ENCODE measurements at regions not wholly inside any gene's neighbourhood (a gene's known extent, or its start where the extent isn't known, plus 50 kb on each side); places are given as distances from the start of the nearest gene placed in this dataset.
"Not testable (repeated sequence)": the region's sequence is repeated elsewhere in the genome, so short reads cannot be mapped to it uniquely, and the experiment has no call there.

DNA sequence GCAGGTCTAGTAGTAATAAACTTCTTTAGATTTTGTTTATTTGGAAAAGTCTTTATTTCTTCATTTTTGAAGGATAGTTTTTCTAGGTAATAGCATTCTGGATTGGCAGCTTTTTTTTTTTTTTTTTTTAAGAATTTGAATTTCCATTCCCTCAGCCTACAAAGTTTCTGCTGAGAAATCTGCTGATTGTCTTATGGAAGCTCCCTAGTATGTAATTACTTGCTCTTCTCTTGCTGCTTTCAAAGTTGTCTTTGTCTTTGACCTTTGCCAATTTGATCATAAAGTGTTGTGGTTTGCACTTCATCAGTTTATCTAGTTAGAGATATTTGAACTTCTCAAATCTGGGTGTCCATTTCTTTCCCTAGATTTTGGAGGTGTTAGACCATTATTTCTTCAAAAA is 82.2 kb upstream of the GMDS start:
- Histone ChIP-seq H3K4me3 (no peak overlapping the region), H3K36me3 (ENCODE audit: insufficient read depth in 1 of 2, low read depth in 1 of 2) (no peaks in the 10 kb centered on the region), H3K27ac (no peak overlapping the region), H3K4me1 (no peaks in the 10 kb centered on the region), H3K27me3 (ENCODE audit: insufficient read depth in 3 of 3, low read length in 2 of 3) (no peaks in the 10 kb centered on the region), H3K9me3 (peaks cover 16% of the 10 kb centered on the region)
- ATAC-seq = no peak
- no peak for DNase-seq
- intact Hi-C loops (cut with DNase I) = loop anchor here in 1 of 2 donors (10.0 kb wide), 1 partner anchor 1893 kb away; no protein-coding TSS in a partner anchor
- TF ChIP-seq, protein P1, sequence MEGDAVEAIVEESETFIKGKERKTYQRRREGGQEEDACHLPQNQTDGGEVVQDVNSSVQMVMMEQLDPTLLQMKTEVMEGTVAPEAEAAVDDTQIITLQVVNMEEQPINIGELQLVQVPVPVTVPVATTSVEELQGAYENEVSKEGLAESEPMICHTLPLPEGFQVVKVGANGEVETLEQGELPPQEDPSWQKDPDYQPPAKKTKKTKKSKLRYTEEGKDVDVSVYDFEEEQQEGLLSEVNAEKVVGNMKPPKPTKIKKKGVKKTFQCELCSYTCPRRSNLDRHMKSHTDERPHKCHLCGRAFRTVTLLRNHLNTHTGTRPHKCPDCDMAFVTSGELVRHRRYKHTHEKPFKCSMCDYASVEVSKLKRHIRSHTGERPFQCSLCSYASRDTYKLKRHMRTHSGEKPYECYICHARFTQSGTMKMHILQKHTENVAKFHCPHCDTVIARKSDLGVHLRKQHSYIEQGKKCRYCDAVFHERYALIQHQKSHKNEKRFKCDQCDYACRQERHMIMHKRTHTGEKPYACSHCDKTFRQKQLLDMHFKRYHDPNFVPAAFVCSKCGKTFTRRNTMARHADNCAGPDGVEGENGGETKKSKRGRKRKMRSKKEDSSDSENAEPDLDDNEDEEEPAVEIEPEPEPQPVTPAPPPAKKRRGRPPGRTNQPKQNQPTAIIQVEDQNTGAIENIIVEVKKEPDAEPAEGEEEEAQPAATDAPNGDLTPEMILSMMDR (IDR thresholded peaks at IDR 0.05) = no peak

DNA sequence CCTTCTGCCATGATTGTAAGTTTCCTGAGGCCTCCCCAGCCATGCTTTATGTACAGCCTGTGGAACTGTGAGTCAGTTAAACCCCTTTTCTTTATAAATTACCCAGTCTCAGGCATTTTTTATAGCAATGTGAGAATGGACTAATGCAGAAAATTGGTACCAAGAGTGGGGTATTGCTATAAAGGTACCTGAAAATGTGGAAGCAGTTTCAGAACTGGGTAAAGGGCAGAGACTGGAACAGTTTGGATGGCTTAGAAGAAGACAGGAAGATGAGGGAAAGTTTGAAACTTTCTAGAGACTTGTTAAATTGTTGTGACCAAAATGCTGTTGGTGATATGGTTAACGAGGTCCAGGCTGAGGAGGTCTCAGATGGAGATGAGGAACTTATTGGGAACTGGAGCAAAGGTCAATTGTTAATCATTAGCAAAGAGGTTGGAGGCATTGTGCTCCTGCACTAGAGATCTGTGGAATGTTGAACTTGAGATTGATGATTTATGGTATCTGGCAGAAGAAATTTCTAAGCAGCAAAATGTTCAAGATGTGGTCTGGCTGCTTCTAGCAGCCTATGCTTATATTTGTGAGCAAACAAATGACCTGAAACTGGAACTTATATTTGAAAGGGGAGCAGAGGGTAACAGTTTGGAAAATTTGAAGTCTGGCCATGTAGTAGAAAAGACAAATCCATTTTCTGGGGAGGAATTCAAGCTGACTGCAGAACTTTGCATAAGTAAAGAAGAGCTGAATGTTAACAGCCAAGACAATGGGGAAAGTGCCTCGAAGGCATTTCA is 79.0 kb upstream of the GMDS start:
- intact Hi-C loops (cut with DNase I) = loop anchor here in 1 of 2 donors (10.0 kb wide), 1 partner anchor 1890 kb away; no protein-coding TSS in a partner anchor
- DNase-seq (no peak), ATAC-seq (no peak)
- Histone ChIP-seq H3K36me3 (ENCODE audit: insufficient read depth in 1 of 2, low read depth in 1 of 2) (no peaks in the 10 kb centered on the region), H3K27me3 (ENCODE audit: insufficient read depth in 3 of 3, low read length in 2 of 3) (no peaks in the 10 kb centered on the region), H3K4me1 (no peaks in the 10 kb centered on the region), H3K4me3 (no peak overlapping the region), H3K9me3 (peaks cover 29% of the 10 kb centered on the region), H3K27ac (no peak overlapping the region)
- 88 to 97% (median 89%) methylated on average over 2 of the region's 2 CpGs for WGBS, 3 donors
- TF ChIP-seq, protein P1 (IDR thresholded peaks at IDR 0.05) = no peak

GRCh38 chr6:2317498-2317897 is 72.1 kb upstream of the GMDS start:
- H3K4me3 ChIP-seq; H3K27ac ChIP-seq; DNase-seq; ATAC-seq; intact Hi-C loops (cut with DNase I); H3K27me3 ChIP-seq (ENCODE audit: insufficient read depth in 3 of 3, low read length in 2 of 3); H3K4me1 ChIP-seq; H3K36me3 ChIP-seq (ENCODE audit: insufficient read depth in 1 of 2, low read depth in 1 of 2): not testable (repeated sequence)
- H3K9me3 ChIP-seq = peaks cover 18% of the 10 kb centered on the region
- 94 to 98% (median 97%) methylated on average over 11 of the region's 11 CpGs for WGBS, 3 donors

DNA sequence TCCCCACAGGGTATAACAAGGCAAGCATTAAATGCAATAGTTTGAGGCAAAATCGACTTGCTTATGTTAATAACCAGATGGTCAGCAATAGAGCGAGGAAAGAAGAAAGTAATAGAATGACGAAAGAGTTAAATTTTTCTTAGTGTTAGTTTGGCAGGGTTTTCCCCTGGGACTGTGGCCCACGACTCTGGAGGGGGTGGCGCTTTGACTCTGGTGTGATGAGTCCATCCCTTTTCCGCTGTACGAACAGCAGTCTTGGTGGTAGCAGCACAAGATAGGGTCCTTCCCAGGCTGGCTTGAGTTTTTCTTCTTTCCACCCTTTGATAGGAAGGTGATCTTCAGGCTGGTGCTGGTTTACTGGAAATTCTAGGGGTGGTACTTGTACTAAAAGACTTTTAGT is 69.2 kb upstream of the GMDS start:
- H3K9me3 ChIP-seq = no peaks in the 10 kb centered on the region
- no peak for ATAC-seq
- TF ChIP-seq, protein P1 (IDR thresholded peaks at IDR 0.05) = no peak
- DNase-seq = no peak
- no peaks in the 10 kb centered on the region for H3K36me3 ChIP-seq (ENCODE audit: insufficient read depth in 1 of 2, low read depth in 1 of 2)
- WGBS, 3 donors = 75 to 81% (median 81%) methylated on average over 7 of the region's 7 CpGs
- H3K27ac ChIP-seq = no peak overlapping the region
- intact Hi-C loops (cut with DNase I) = no loop called here
- H3K4me3 ChIP-seq = no peak overlapping the region
- no peaks in the 10 kb centered on the region for H3K27me3 ChIP-seq (ENCODE audit: insufficient read depth in 3 of 3, low read length in 2 of 3)
- H3K4me1 ChIP-seq = no peaks in the 10 kb centered on the region

- intact Hi-C loops (cut with DNase I) = no loop called here
Observed at GRCh38 chr6:2310042-2310441, 64.6 kb upstream of the GMDS start.

More at GRCh38 chr6:2310042-2310441, 64.6 kb upstream of the GMDS start:
- Histone ChIP-seq H3K4me1 (no peaks in the 10 kb centered on the region), H3K27me3 (ENCODE audit: insufficient read depth in 3 of 3, low read length in 2 of 3) (no peaks in the 10 kb centered on the region), H3K9me3 (no peaks in the 10 kb centered on the region), H3K27ac (no peak overlapping the region), H3K4me3 (no peak overlapping the region), H3K36me3 (ENCODE audit: insufficient read depth in 1 of 2, low read depth in 1 of 2) (no peaks in the 10 kb centered on the region)
- DNase-seq (no peak), ATAC-seq (no peak)
- TF ChIP-seq, protein P1 (IDR thresholded peaks at IDR 0.05) = no peak

Data from psoas muscle (tissue), 7 donors.